Liver (tissue), 8 donors: ENCODE measurements at regions not wholly inside any gene's neighbourhood (a gene's known extent, or its start where the extent isn't known, plus 50 kb on each side); places are given as distances from the start of the nearest gene placed in this dataset.

Experiments used
- DNase-seq: peaks from one replicate; pipeline ENCODE4 v3.0.0-alpha.2; 2017; ENCODE audit warnings: low spot score
- H3K27ac ChIP-seq, 2 donors: one replicate each; pipeline ENCODE4 v1.7.0; 2013; ENCODE audit warnings: inconsistent platforms in 2 of 2, low read length in 2 of 2, control low read depth in 1 of 2, low read depth in 1 of 2, mild to moderate bottlenecking in 1 of 2
- H3K27me3 ChIP-seq, 4 donors: one replicate each; pipeline versions ENCODE4 v1.6.1 to v1.7.0; 2013; ENCODE audit warnings: low read length in 3 of 4, inconsistent platforms in 1 of 4, mild to moderate bottlenecking in 1 of 4, moderate library complexity in 1 of 4; ENCODE audit not compliant: control insufficient read depth in 4 of 4, insufficient read depth in 4 of 4
- H3K36me3 ChIP-seq, 4 donors: one replicate each; pipeline versions ENCODE4 v1.6.1 to v1.7.0; 2013; ENCODE audit warnings: low read length in 3 of 4, mild to moderate bottlenecking in 3 of 4, low read depth in 1 of 4, moderate library complexity in 1 of 4; ENCODE audit not compliant: control insufficient read depth in 4 of 4, insufficient read depth in 3 of 4
- H3K4me1 ChIP-seq, 4 donors: one replicate each; pipeline versions ENCODE4 v1.6.1 to v1.7.0; 2013; ENCODE audit warnings: low read length in 3 of 4, mild to moderate bottlenecking in 3 of 4, moderate library complexity in 1 of 4; ENCODE audit not compliant: control insufficient read depth in 4 of 4, insufficient read depth in 4 of 4
- H3K4me3 ChIP-seq, 3 donors: one replicate each; pipeline versions ENCODE4 v1.6.1 to v1.7.0; 2013; ENCODE audit warnings: low read length in 3 of 3, control low read depth in 1 of 3, low read depth in 1 of 3, mild to moderate bottlenecking in 1 of 3
- H3K9ac ChIP-seq, 2 donors: one replicate each; pipeline ENCODE4 v1.7.0; 2013; ENCODE audit warnings: low read length in 2 of 2, mild to moderate bottlenecking in 2 of 2, moderate library complexity in 2 of 2, control low read depth in 1 of 2, low read depth in 1 of 2
- H3K9me3 ChIP-seq, 4 donors: one replicate each; pipeline versions ENCODE4 v1.6.1 to v1.7.0; 2013; ENCODE audit warnings: low read length in 3 of 4; ENCODE audit not compliant: control insufficient read depth in 4 of 4
- FOXA1 ChIP-seq: IDR thresholded peaks from 2 replicates; pipeline ENCODE4 v1.6.1; 2016; ENCODE audit warnings: antibody characterized with exemption
- FOXA2 ChIP-seq: IDR thresholded peaks from 2 replicates; pipeline ENCODE4 v1.6.1; 2016; ENCODE audit warnings: antibody characterized with exemption
- GABPA ChIP-seq, 2 donors: IDR thresholded peaks in 1 of 2; conservative IDR thresholded peaks in 1 of 2; 2 replicates each; pipeline ENCODE4 v1.6.1; 2016; ENCODE audit warnings: antibody characterized with exemption in 2 of 2, mild to moderate bottlenecking in 1 of 2, moderate library complexity in 1 of 2
- HNF4A ChIP-seq, 2 donors: conservative IDR thresholded peaks; 2 replicates each; pipeline ENCODE4 v1.6.1; 2016; ENCODE audit warnings: antibody characterized with exemption in 2 of 2, mild to moderate bottlenecking in 2 of 2
- HNF4G ChIP-seq: IDR thresholded peaks from 2 replicates; pipeline ENCODE4 v1.6.1; 2016; ENCODE audit warnings: antibody characterized with exemption
- JUND ChIP-seq, 2 donors: IDR thresholded peaks; 2 replicates each; pipeline ENCODE4 v1.6.1; 2016; ENCODE audit warnings: antibody characterized with exemption in 2 of 2
- NR2F2 ChIP-seq: IDR thresholded peaks from 2 replicates; pipeline ENCODE4 v1.6.1; 2016; ENCODE audit warnings: antibody characterized with exemption
- RAD21 ChIP-seq, 2 donors: IDR thresholded peaks; 2 replicates each; pipeline ENCODE4 v1.6.1; 2016; ENCODE audit warnings: antibody characterized with exemption in 2 of 2, mild to moderate bottlenecking in 2 of 2
- RXRA ChIP-seq, 2 donors: IDR thresholded peaks; 2 replicates each; pipeline ENCODE4 v1.6.1; 2017 to 2018; ENCODE audit warnings: antibody characterized with exemption in 2 of 2, mild to moderate bottlenecking in 1 of 2
- SP1 ChIP-seq: IDR thresholded peaks from 2 replicates; pipeline ENCODE4 v1.6.1; 2018; ENCODE audit warnings: antibody characterized with exemption, mild to moderate bottlenecking
- TAF1 ChIP-seq: conservative IDR thresholded peaks from 2 replicates; pipeline ENCODE4 v1.6.1; 2016; ENCODE audit warnings: antibody characterized with exemption, mild to moderate bottlenecking
- WGBS: extraction: QIAGEN DNeasy Blood & Tissue Kit; methylation state at CpG from one replicate; pipeline ENCODE4 v1.1.7; 2013; 5-methylcytosine and 5-hydroxymethylcytosine counted together
- TF ChIP-seq, protein P1 (sequence below): IDR thresholded peaks from 2 replicates; pipeline ENCODE4 v1.6.1; 2016; ENCODE audit warnings: antibody characterized with exemption
- TF ChIP-seq, protein P2 (sequence below): IDR thresholded peaks from 2 replicates; pipeline ENCODE4 v1.6.1; 2016; ENCODE audit warnings: antibody characterized with exemption
- TF ChIP-seq, protein P3 (sequence below): IDR thresholded peaks from 2 replicates; pipeline ENCODE4 v1.6.1; 2016; ENCODE audit warnings: antibody characterized with exemption
- TF ChIP-seq, protein P4 (sequence below): fragments of 150-350 bp; IDR thresholded peaks from 2 replicates; pipeline ENCODE4 v1.5.1; 2017; ENCODE audit warnings: improper control_type of control experiment, low read depth, low read length; ENCODE audit not compliant: missing input control
- TF ChIP-seq, protein P5 (sequence below): IDR thresholded peaks from 2 replicates; pipeline ENCODE4 v1.6.1; 2016; ENCODE audit warnings: antibody characterized with exemption, mild to moderate bottlenecking
- donor health status: healthy.
- donor health status: healthy.
- donor health status: healthy.
- donor health status: healthy.
- donor health status: healthy.

DNA sequence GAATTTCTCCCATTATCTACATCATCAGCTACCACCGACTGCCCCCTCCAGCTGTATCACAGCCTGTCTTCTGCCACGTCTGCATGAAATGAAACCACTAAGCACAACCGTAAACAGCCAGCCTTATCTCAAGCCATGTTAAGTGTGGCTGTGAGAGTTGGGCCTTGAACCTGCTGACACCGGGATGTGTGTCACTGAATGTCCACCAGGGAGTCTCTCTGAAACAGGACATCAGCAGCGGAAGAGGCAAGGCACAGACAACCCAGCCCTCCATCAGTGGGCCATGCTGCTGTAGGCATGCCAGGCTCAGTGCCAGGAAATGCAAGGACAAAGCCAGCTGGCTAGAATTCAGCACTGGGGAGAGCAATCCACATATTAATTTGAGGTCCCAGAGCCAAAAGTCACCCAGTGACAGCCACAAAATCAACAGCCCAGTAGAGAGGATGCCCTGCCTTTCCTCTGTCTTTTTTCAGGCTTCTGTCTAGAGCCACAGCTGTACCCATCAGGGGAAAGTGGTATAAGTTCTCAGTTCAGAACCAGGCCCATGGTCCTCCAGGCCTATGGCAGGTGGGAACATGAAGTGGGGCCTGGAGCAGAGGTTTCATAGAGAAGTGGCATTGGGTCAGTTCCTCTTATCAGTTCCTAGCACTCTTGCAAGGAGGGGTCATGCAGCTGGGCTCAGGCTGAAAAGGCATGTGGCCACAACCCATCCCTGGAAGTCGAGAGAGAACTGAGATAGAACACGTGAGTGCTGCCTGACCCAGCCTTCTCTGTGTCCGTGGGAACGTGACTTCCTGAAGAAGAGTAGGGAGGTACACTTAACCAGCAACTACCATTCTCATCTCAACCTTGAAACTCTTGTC is 199.4 kb downstream of the ESM1 start (continued):
- TF ChIP-seq, protein P1, sequence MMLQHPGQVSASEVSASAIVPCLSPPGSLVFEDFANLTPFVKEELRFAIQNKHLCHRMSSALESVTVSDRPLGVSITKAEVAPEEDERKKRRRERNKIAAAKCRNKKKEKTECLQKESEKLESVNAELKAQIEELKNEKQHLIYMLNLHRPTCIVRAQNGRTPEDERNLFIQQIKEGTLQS, result no peak
- TF ChIP-seq JUND (IDR thresholded peaks at IDR 0.05) (no peak), NR2F2 (peak; percentile 85), HNF4G (no peak), SP1 (peak; percentile 62), FOXA1 (no peak), RAD21 (IDR thresholded peaks at IDR 0.05) (peak in 1 of 2 donors; percentile 82), TAF1 (no peak)
- TF ChIP-seq, protein P2, sequence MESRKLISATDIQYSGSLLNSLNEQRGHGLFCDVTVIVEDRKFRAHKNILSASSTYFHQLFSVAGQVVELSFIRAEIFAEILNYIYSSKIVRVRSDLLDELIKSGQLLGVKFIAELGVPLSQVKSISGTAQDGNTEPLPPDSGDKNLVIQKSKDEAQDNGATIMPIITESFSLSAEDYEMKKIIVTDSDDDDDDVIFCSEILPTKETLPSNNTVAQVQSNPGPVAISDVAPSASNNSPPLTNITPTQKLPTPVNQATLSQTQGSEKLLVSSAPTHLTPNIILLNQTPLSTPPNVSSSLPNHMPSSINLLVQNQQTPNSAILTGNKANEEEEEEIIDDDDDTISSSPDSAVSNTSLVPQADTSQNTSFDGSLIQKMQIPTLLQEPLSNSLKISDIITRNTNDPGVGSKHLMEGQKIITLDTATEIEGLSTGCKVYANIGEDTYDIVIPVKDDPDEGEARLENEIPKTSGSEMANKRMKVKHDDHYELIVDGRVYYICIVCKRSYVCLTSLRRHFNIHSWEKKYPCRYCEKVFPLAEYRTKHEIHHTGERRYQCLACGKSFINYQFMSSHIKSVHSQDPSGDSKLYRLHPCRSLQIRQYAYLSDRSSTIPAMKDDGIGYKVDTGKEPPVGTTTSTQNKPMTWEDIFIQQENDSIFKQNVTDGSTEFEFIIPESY, result no peak

DNA sequence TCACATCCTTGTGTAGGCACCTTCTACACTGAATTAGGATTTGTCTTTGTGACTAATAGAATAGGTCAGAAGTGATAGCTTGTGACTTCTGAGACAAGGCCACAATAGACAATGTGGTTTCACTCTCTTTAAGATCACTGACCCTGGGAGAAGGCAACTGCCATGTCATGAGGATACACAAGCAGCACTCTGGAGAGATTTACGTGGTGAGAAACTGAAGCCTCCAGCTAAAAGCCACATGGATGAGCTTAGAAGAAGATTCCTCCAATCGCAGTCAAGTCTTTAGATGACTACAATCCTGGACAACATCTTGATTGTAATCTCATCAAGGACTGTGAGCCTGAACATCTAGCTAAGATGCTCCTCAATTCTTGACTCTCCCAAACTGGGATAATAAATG is 206.6 kb downstream of the ESM1 start:
- H3K27ac ChIP-seq, result no peak overlapping the region
- H3K4me1 ChIP-seq, result no peaks in the 10 kb centered on the region
- H3K27me3 ChIP-seq, result no peaks in the 10 kb centered on the region
- H3K9me3 ChIP-seq, result no peaks in the 10 kb centered on the region
- no peak overlapping the region for H3K9ac ChIP-seq
- 88% methylated on average over 2 of the region's 2 CpGs for WGBS
- no peaks in the 10 kb centered on the region for H3K36me3 ChIP-seq
- TF ChIP-seq, protein P3, sequence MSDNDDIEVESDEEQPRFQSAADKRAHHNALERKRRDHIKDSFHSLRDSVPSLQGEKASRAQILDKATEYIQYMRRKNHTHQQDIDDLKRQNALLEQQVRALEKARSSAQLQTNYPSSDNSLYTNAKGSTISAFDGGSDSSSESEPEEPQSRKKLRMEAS, result no peak
- TF ChIP-seq SP1 (no peak), HNF4G (no peak)
- DNase-seq, result no peak
- H3K4me3 ChIP-seq, result no peak overlapping the region

DNA sequence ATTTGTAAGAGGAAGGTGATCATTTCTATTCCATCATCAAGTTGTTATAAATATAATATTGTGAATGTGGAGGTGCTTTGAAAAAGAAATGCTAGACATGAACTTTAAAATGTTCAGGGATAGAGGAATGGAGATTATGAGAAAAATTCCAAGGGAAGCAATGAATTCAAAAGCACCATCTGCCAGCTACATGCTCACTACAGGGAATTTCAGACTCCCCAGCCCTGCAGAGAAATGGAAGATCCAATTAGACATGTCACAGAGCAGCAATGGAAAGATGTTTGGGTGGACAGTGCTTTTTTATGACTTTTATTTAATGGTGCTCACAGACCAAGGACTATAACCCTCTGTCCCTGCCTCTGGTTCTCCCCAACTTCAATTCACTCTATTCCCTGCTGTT is 209.7 kb downstream of the ESM1 start:
- DNase-seq, result no peak
- TF ChIP-seq RAD21 (IDR thresholded peaks at IDR 0.05) (no peak), SP1 (no peak), JUND (IDR thresholded peaks at IDR 0.05) (no peak), HNF4A (conservative IDR thresholded peaks at IDR 0.05) (no peak), NR2F2 (no peak), FOXA1 (no peak), FOXA2 (no peak), GABPA (IDR thresholded peaks at IDR 0.05 in 1 of 2, conservative IDR thresholded peaks at IDR 0.05 in 1 of 2) (no peak), HNF4G (no peak), RXRA (IDR thresholded peaks at IDR 0.05) (no peak), TAF1 (no peak)
- TF ChIP-seq, protein P3, result no peak
- TF ChIP-seq, protein P2, result no peak
- TF ChIP-seq, protein P1, result no peak
- TF ChIP-seq, protein P4, sequence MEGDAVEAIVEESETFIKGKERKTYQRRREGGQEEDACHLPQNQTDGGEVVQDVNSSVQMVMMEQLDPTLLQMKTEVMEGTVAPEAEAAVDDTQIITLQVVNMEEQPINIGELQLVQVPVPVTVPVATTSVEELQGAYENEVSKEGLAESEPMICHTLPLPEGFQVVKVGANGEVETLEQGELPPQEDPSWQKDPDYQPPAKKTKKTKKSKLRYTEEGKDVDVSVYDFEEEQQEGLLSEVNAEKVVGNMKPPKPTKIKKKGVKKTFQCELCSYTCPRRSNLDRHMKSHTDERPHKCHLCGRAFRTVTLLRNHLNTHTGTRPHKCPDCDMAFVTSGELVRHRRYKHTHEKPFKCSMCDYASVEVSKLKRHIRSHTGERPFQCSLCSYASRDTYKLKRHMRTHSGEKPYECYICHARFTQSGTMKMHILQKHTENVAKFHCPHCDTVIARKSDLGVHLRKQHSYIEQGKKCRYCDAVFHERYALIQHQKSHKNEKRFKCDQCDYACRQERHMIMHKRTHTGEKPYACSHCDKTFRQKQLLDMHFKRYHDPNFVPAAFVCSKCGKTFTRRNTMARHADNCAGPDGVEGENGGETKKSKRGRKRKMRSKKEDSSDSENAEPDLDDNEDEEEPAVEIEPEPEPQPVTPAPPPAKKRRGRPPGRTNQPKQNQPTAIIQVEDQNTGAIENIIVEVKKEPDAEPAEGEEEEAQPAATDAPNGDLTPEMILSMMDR, result no peak
- TF ChIP-seq, protein P5, sequence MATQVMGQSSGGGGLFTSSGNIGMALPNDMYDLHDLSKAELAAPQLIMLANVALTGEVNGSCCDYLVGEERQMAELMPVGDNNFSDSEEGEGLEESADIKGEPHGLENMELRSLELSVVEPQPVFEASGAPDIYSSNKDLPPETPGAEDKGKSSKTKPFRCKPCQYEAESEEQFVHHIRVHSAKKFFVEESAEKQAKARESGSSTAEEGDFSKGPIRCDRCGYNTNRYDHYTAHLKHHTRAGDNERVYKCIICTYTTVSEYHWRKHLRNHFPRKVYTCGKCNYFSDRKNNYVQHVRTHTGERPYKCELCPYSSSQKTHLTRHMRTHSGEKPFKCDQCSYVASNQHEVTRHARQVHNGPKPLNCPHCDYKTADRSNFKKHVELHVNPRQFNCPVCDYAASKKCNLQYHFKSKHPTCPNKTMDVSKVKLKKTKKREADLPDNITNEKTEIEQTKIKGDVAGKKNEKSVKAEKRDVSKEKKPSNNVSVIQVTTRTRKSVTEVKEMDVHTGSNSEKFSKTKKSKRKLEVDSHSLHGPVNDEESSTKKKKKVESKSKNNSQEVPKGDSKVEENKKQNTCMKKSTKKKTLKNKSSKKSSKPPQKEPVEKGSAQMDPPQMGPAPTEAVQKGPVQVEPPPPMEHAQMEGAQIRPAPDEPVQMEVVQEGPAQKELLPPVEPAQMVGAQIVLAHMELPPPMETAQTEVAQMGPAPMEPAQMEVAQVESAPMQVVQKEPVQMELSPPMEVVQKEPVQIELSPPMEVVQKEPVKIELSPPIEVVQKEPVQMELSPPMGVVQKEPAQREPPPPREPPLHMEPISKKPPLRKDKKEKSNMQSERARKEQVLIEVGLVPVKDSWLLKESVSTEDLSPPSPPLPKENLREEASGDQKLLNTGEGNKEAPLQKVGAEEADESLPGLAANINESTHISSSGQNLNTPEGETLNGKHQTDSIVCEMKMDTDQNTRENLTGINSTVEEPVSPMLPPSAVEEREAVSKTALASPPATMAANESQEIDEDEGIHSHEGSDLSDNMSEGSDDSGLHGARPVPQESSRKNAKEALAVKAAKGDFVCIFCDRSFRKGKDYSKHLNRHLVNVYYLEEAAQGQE, result no peak
- Histone ChIP-seq H3K27me3 (no peaks in the 10 kb centered on the region), H3K27ac (no peak overlapping the region), H3K36me3 (no peaks in the 10 kb centered on the region), H3K4me3 (no peak overlapping the region), H3K4me1 (no peaks in the 10 kb centered on the region), H3K9ac (no peak overlapping the region), H3K9me3 (no peaks in the 10 kb centered on the region)
